Endodermal cell (in vitro differentiated cells): ENCODE measurements at regions not wholly inside any gene's neighbourhood (a gene's known extent, or its start where the extent isn't known, plus 50 kb on each side); places are given as distances from the start of the nearest gene placed in this dataset.

Experiments used
- DNase-seq: peaks from one replicate; pipeline ENCODE4 v3.0.0-alpha.2; 2017
- H3K27ac ChIP-seq: 2 replicates; pipeline ENCODE4 v1.5.1; 2013; ENCODE audit warnings: mild to moderate bottlenecking, low read depth, low read length, moderate library complexity
- H3K27me3 ChIP-seq: 2 replicates; pipeline ENCODE4 v1.6.1; 2013; ENCODE audit warnings: mild to moderate bottlenecking, low read length, moderate library complexity; ENCODE audit not compliant: insufficient read depth, control insufficient read depth, poor library complexity, severe bottlenecking
- H3K36me3 ChIP-seq: 2 replicates; pipeline ENCODE4 v1.7.0; 2013; ENCODE audit warnings: mild to moderate bottlenecking, low read length, moderate library complexity; ENCODE audit not compliant: control insufficient read depth, insufficient read depth
- H3K4me1 ChIP-seq: one replicate; pipeline ENCODE4 v1.7.0; 2013; ENCODE audit warnings: low read length; ENCODE audit not compliant: control insufficient read depth, insufficient read depth
- H3K4me3 ChIP-seq: 2 replicates; pipeline ENCODE4 v1.5.1; 2013; ENCODE audit warnings: mild to moderate bottlenecking, low read length, moderate library complexity
- H3K9ac ChIP-seq: 2 replicates; pipeline ENCODE4 v1.6.1; 2013; ENCODE audit warnings: mild to moderate bottlenecking, low read length, moderate library complexity; ENCODE audit not compliant: poor library complexity, severe bottlenecking; ENCODE audit errors: extremely low read depth
- H3K9me3 ChIP-seq: 2 replicates; pipeline ENCODE4 v1.6.1; 2013; ENCODE audit warnings: mild to moderate bottlenecking, low read length, moderate library complexity; ENCODE audit not compliant: control insufficient read depth
- H3K27ac Mint-ChIP-seq: 2 replicates; pipeline ENCODE4 v1.8.0; 2020; ENCODE audit warnings: mixed read lengths
- H3K27me3 Mint-ChIP-seq: 2 replicates; pipeline ENCODE4 v1.8.0; 2021; ENCODE audit warnings: mild to moderate bottlenecking, mixed read lengths; ENCODE audit not compliant: insufficient read depth
- H3K36me3 Mint-ChIP-seq: 2 replicates; pipeline ENCODE4 v1.8.0; 2020; ENCODE audit warnings: low read depth, mixed read lengths
- H3K4me1 Mint-ChIP-seq: 2 replicates; pipeline ENCODE4 v1.8.0; 2020; ENCODE audit warnings: mixed read lengths
- H3K4me3 Mint-ChIP-seq: 2 replicates; pipeline ENCODE4 v1.8.0; 2020; ENCODE audit warnings: mild to moderate bottlenecking, moderate library complexity, mixed read lengths
- H3K9me3 Mint-ChIP-seq: 2 replicates; pipeline ENCODE4 v1.8.0; 2020; ENCODE audit warnings: mild to moderate bottlenecking, mixed read lengths
- CTCF ChIP-seq: fragments of 200-600 bp; sonication (generic); conservative IDR thresholded peaks from 2 replicates; pipeline ENCODE4 v1.5.0; 2021; ENCODE audit warnings: antibody characterized with exemption, mild to moderate bottlenecking
- WGBS, 2 experiments: methylation state at CpG; one replicate each; pipeline versions ENCODE4 v1.1.5 to v1.1.7; 2013; ENCODE audit warnings: missing lambda C conversion rate in 2 of 2, mixed read lengths in 1 of 2; ENCODE audit not compliant: insufficient coverage in 1 of 2, insufficient read length in 1 of 2; 5-methylcytosine and 5-hydroxymethylcytosine counted together

- H3K4me1 ChIP-seq: no peaks in the 10 kb centered on the region
- Mint-ChIP-seq H3K4me1 (no peaks in the 10 kb centered on the region), H3K36me3 (no peaks in the 10 kb centered on the region), H3K4me3 (no peak overlapping the region), H3K27me3 (peaks cover 3% of the 10 kb centered on the region), H3K27ac (no peak overlapping the region), H3K9me3 (peaks cover 4% of the 10 kb centered on the region)
- no peak overlapping the region for H3K4me3 ChIP-seq
- no peak for DNase-seq
- no peak overlapping the region for H3K9ac ChIP-seq
- H3K27me3 ChIP-seq: no peaks in the 10 kb centered on the region
- H3K36me3 ChIP-seq: no peaks in the 10 kb centered on the region
- WGBS, 2 experiments: 96% methylated on average over 2 of the region's 2 CpGs; no CpG with 5 or more reads in 1 of the 2 experiments
- TF ChIP-seq CTCF: no peak
- no peaks in the 10 kb centered on the region for H3K9me3 ChIP-seq
- H3K27ac ChIP-seq: no peak overlapping the region
These were observed 486.7 kb downstream of the TMEM232 start for GRCh38 chr5:110239786-110240185.

GRCh38 chr5:110242950-110243349, 483.5 kb downstream of the TMEM232 start:
- Mint-ChIP-seq H3K27ac (no peak overlapping the region), H3K4me3 (no peak overlapping the region), H3K36me3 (no peaks in the 10 kb centered on the region), H3K4me1 (no peaks in the 10 kb centered on the region), H3K9me3 (no peaks in the 10 kb centered on the region), H3K27me3 (peaks cover 5% of the 10 kb centered on the region)
- 95 to 100% methylated on average over 2 to 3 of the region's 4 CpGs for WGBS, 2 experiments
- Histone ChIP-seq H3K27ac (no peak overlapping the region), H3K9ac (no peak overlapping the region), H3K4me3 (no peak overlapping the region), H3K27me3 (no peaks in the 10 kb centered on the region), H3K36me3 (no peaks in the 10 kb centered on the region), H3K9me3 (no peaks in the 10 kb centered on the region), H3K4me1 (no peaks in the 10 kb centered on the region)
- no peak for TF ChIP-seq CTCF
- no peak for DNase-seq

- Histone ChIP-seq H3K27ac (no peak overlapping the region), H3K36me3 (no peaks in the 10 kb centered on the region), H3K4me1 (peaks cover 3% of the 10 kb centered on the region), H3K9me3 (no peaks in the 10 kb centered on the region), H3K9ac (no peak overlapping the region), H3K4me3 (no peak overlapping the region), H3K27me3 (no peaks in the 10 kb centered on the region)
- no peak for TF ChIP-seq CTCF
- no peaks in the 10 kb centered on the region for H3K36me3 Mint-ChIP-seq
- no peak overlapping the region for H3K4me3 Mint-ChIP-seq
- no peak for DNase-seq
- no peaks in the 10 kb centered on the region for H3K9me3 Mint-ChIP-seq
- H3K4me1 Mint-ChIP-seq: no peaks in the 10 kb centered on the region
- no peak overlapping the region for H3K27ac Mint-ChIP-seq
- 90 to 98% methylated on average over 2 to 3 of the region's 3 CpGs for WGBS, 2 experiments
- H3K27me3 Mint-ChIP-seq: peaks cover 5% of the 10 kb centered on the region
These were observed 477.6 kb downstream of the TMEM232 start for GRCh38 chr5:110248921-110249320.
